HUES64 (cell line): ENCODE measurements at regions not wholly inside any gene's neighbourhood (a gene's known extent, or its start where the extent isn't known, plus 50 kb on each side); places are given as distances from the start of the nearest gene placed in this dataset.

ENCODE experiments used
- H3K27ac ChIP-seq: 2 replicates; pipeline ENCODE4 v1.7.0; 2013; ENCODE audit warnings: low read depth, low read length, inconsistent platforms
- H3K27me3 ChIP-seq: 2 replicates; pipeline ENCODE4 v1.6.1; 2013; ENCODE audit warnings: mild to moderate bottlenecking, low read length; ENCODE audit not compliant: insufficient read depth
- H3K36me3 ChIP-seq: 2 replicates; pipeline ENCODE4 v1.6.1; 2013; ENCODE audit warnings: mild to moderate bottlenecking, low read length; ENCODE audit not compliant: insufficient read depth
- H3K4me1 ChIP-seq: 2 replicates; pipeline ENCODE4 v1.6.1; 2013; ENCODE audit warnings: mild to moderate bottlenecking, low read length, moderate library complexity; ENCODE audit not compliant: insufficient read depth
- H3K4me3 ChIP-seq: 2 replicates; pipeline ENCODE4 v1.5.1; 2013; ENCODE audit warnings: mild to moderate bottlenecking, low read length, moderate library complexity
- H3K9ac ChIP-seq: 2 replicates; pipeline ENCODE4 v1.6.1; 2013; ENCODE audit warnings: mild to moderate bottlenecking, low read depth, low read length
- H3K9me3 ChIP-seq: 2 replicates; pipeline ENCODE4 v1.6.1; 2013; ENCODE audit warnings: low read depth, low read length; ENCODE audit not compliant: insufficient read depth
- WGBS: fragments of 150-250, 120-280 bp; methylation state at CpG from one replicate; pipeline ENCODE4 v1.1.7; 2013; ENCODE audit warnings: missing lambda C conversion rate; 5-methylcytosine and 5-hydroxymethylcytosine counted together

GRCh38 chr3:16809993-16810392, 74.8 kb upstream of the PLCL2 start:
- Histone ChIP-seq H3K27ac (peak overlapping the region; percentile 34; the same call in 1 of the 2 replicates), H3K36me3 (no peaks in the 10 kb centered on the region), H3K27me3 (no peaks in the 10 kb centered on the region), H3K9ac (no peak overlapping the region), H3K4me3 (no peak overlapping the region), H3K9me3 (no peaks in the 10 kb centered on the region), H3K4me1 (peaks cover 26% of the 10 kb centered on the region)
- WGBS: no CpG with 5 or more reads among the region's 2 CpGs

DNA sequence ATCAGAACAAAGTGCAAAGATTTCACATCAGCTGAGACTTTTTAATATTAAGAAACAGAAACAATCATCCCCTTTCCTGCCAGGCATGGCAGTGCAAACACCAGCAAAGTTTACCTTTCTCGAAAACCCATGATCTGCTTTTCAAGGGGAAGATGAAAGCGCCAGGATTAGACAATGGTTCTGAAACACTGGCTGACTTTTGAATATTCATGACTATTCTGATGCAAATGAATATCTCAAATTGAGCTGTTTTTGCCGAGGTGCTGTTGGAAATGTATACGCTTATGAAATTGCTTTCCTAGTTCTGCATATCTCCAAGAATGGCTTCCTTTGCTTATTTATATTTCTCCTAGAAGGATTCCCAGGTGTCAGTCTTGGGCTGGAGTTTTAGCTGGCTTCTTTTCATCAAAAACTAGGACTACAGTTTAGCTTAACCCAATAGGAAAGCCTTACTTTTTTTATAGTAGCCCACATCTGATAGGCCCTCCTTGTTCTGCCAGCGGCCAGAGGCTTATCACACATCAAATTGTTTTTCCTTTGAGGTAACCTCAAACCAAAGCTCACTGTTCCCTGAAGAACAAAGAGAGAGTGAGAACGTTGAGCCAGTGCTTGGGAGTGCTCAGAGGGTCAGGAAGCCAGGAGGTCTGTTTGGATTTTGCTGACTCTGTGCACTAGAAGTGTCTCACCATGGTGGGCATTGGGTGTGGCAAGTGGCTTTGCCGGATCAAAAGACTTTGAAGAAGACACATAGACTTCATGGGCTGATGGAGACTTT, 74.0 kb upstream of the PLCL2 start:
- Histone ChIP-seq H3K27ac (peak overlapping the region; percentile 34; the same call in 1 of the 2 replicates), H3K4me1 (peaks cover 26% of the 10 kb centered on the region), H3K27me3 (no peaks in the 10 kb centered on the region), H3K9me3 (no peaks in the 10 kb centered on the region), H3K4me3 (no peak overlapping the region), H3K36me3 (no peaks in the 10 kb centered on the region), H3K9ac (no peak overlapping the region)
- WGBS: 59% methylated on average over 7 of the region's 7 CpGs

GRCh38 chr3:16811950-16812349, 72.8 kb upstream of the PLCL2 start:
- Histone ChIP-seq H3K4me1 (peaks cover 26% of the 10 kb centered on the region), H3K9ac (no peak overlapping the region), H3K27me3 (no peaks in the 10 kb centered on the region), H3K4me3 (no peak overlapping the region), H3K27ac (no peak overlapping the region), H3K9me3 (no peaks in the 10 kb centered on the region), H3K36me3 (no peaks in the 10 kb centered on the region)
- WGBS: 97% methylated on average over 1 of the region's 1 CpG

- Histone ChIP-seq H3K4me1 (peaks cover 26% of the 10 kb centered on the region), H3K27ac (no peak overlapping the region), H3K36me3 (no peaks in the 10 kb centered on the region), H3K4me3 (no peak overlapping the region), H3K9me3 (no peaks in the 10 kb centered on the region), H3K9ac (no peak overlapping the region), H3K27me3 (no peaks in the 10 kb centered on the region)
Observed at GRCh38 chr3:16813336-16813735, 71.4 kb upstream of the PLCL2 start.

GRCh38 chr3:16816048-16816780, 68.5 kb upstream of the PLCL2 start:
- H3K27ac ChIP-seq: no peak overlapping the region
- WGBS: 95% methylated on average over 4 of the region's 4 CpGs
- H3K27me3 ChIP-seq: no peaks in the 10 kb centered on the region
- peaks cover 2% of the 10 kb centered on the region for H3K4me1 ChIP-seq
- no peak overlapping the region for H3K4me3 ChIP-seq
- H3K9ac ChIP-seq: no peak overlapping the region
- no peaks in the 10 kb centered on the region for H3K36me3 ChIP-seq
- H3K9me3 ChIP-seq: peaks cover 3% of the 10 kb centered on the region; the same call in 1 of the 2 replicates

DNA sequence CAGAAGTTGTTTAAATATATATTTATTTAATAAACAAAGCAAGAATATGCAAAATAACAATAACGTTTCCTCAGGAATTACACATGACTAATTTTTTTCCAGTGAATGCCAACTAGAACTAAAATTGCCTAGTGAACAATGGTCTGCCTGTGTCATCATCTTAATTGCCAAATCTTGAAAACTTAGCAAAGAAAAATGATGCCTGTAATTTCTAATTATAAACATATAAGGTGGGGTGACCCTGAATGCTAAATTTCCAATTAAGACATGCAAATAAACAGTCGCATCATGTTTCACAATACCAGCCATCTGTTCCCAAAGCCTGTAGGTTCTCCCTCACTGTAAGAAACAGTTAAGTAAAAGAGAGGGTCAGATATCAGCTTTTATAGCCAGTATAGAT, 67.6 kb upstream of the PLCL2 start:
- Histone ChIP-seq H3K36me3 (no peaks in the 10 kb centered on the region), H3K4me1 (no peaks in the 10 kb centered on the region), H3K27ac (no peak overlapping the region), H3K9ac (no peak overlapping the region), H3K4me3 (no peak overlapping the region), H3K9me3 (peaks cover 3% of the 10 kb centered on the region; the same call in 1 of the 2 replicates), H3K27me3 (no peaks in the 10 kb centered on the region)
- WGBS: 89% methylated on average over 1 of the region's 2 CpGs

- H3K9me3 ChIP-seq: peaks cover 3% of the 10 kb centered on the region; the same call in 1 of the 2 replicates
- no peaks in the 10 kb centered on the region for H3K4me1 ChIP-seq
- H3K27ac ChIP-seq: no peak overlapping the region
- no peaks in the 10 kb centered on the region for H3K36me3 ChIP-seq
- no peak overlapping the region for H3K4me3 ChIP-seq
- no peak overlapping the region for H3K9ac ChIP-seq
- H3K27me3 ChIP-seq: no peaks in the 10 kb centered on the region
- 94% methylated on average over 4 of the region's 4 CpGs for WGBS
Observed at GRCh38 chr3:16818194-16818593, 66.6 kb upstream of the PLCL2 start.

- H3K4me1 ChIP-seq: no peaks in the 10 kb centered on the region
- no peaks in the 10 kb centered on the region for H3K36me3 ChIP-seq
- no peak overlapping the region for H3K4me3 ChIP-seq
- H3K9ac ChIP-seq: no peak overlapping the region
- 91% methylated on average over 1 of the region's 1 CpG for WGBS
- no peak overlapping the region for H3K27ac ChIP-seq
- H3K9me3 ChIP-seq: peaks cover 3% of the 10 kb centered on the region; the same call in 1 of the 2 replicates
- no peaks in the 10 kb centered on the region for H3K27me3 ChIP-seq
Observed at GRCh38 chr3:16818945-16819344, 65.8 kb upstream of the PLCL2 start.

DNA sequence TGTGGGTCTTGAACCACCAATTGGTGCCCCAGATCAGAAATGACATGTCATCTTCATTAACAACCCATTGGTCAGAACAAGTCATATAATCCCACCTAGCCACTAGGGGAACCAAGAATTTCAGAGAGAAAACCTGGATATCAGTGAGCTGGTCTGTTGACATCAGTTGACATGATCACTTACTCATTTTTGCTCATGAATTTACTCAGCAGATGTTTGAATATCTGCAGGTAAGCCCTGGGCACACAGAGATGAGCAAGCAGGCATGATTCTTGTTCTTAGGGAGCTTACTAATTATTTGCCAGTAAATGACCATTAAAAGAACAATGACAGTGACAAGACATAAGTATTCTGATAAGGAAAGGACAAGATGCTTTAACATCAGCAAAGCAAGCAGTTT, 64.3 kb upstream of the PLCL2 start:
- peaks cover 3% of the 10 kb centered on the region; the same call in 1 of the 2 replicates for H3K9me3 ChIP-seq
- H3K4me3 ChIP-seq: no peak overlapping the region
- no peak overlapping the region for H3K9ac ChIP-seq
- H3K27ac ChIP-seq: no peak overlapping the region
- no peaks in the 10 kb centered on the region for H3K27me3 ChIP-seq
- H3K4me1 ChIP-seq: no peaks in the 10 kb centered on the region
- H3K36me3 ChIP-seq: no peaks in the 10 kb centered on the region

DNA sequence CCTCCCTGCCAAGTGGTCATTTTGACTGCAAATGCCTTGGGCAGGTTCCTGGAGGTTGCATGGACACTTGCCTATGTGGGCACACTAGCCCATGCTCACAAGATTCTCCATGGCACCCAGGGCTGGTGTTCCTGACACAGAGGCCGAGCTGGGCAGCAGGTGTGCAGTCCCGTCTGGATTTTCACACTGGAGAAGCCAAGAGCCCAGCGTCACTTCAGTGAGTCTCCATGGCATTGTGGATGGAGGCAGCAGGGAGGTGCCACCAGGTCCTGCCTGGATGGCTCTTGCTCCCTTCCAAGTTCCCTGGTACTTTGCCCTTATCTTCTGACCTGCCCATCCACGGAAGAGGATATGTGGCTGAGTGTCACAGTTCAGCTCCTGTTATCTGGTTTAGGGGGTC, 63.7 kb upstream of the PLCL2 start:
- Histone ChIP-seq H3K27ac (no peak overlapping the region), H3K4me1 (no peaks in the 10 kb centered on the region), H3K9me3 (peaks cover 3% of the 10 kb centered on the region; the same call in 1 of the 2 replicates), H3K27me3 (no peaks in the 10 kb centered on the region), H3K4me3 (no peak overlapping the region), H3K9ac (no peak overlapping the region), H3K36me3 (no peaks in the 10 kb centered on the region)
- WGBS: 88% methylated on average over 4 of the region's 4 CpGs

DNA sequence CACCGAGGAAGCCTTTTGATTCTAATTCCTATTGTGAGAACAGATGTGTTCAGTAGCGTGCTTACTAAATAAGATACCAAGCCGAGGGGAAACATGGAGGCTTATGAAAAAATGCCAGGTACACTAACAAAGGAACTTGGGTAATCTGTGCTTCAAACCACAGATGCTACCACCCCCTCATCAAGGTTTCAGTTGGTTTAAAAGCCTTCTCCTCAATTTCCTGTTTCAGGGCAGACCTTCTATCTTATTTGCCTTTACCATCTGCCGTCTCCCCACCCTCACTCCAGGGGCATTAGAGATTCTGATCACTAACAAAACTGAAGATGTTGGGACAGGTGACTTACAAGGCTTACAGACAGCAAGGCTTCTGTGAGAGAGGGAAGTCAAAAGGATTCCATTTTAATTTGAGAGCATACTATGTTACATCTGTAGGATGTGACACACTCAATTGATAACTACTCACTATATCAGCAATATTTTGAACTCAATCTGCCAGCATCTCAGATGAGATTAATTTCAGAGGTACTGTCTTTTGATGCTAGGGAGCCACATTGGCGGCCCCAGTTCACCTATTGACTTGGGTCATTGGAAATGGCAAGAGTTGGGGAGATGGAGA, 60.6 kb upstream of the PLCL2 start:
- Histone ChIP-seq H3K27me3 (no peaks in the 10 kb centered on the region), H3K4me1 (no peaks in the 10 kb centered on the region), H3K36me3 (no peaks in the 10 kb centered on the region), H3K9ac (no peak overlapping the region), H3K4me3 (no peak overlapping the region), H3K9me3 (peaks cover 3% of the 10 kb centered on the region; the same call in 1 of the 2 replicates), H3K27ac (no peak overlapping the region)
- 91% methylated on average over 5 of the region's 5 CpGs for WGBS
